GM19468 (cell line): ENCODE measurements at regions not wholly inside any gene's neighbourhood (a gene's known extent, or its start where the extent isn't known, plus 50 kb on each side); places are given as distances from the start of the nearest gene placed in this dataset.

Experiments
- ATAC-seq: cut with Tn5 transposase; IDR thresholded peaks from one replicate; pipeline ENCODE4 v1.9.1; 2021; ENCODE audit warnings: mild to moderate bottlenecking, moderate library complexity, moderate number of reproducible peaks; ENCODE audit not compliant: unreplicated experiment; ENCODE audit errors: extremely low read depth

- ATAC-seq = no peak
These were observed 576.7 kb upstream of the ZEB2 start for GRCh38 chr2:145096582-145096981.

GRCh38 chr2:145095641-145096435 is 575.9 kb upstream of the ZEB2 start:
- ATAC-seq = no peak

- ATAC-seq = no peak
These were observed 574.5 kb upstream of the ZEB2 start for GRCh38 chr2:145094370-145094769.

- no peak for ATAC-seq
These were observed 572.0 kb upstream of the ZEB2 start for GRCh38 chr2:145091967-145092366.

GRCh38 chr2:145090841-145091761 is 571.2 kb upstream of the ZEB2 start:
- ATAC-seq = no peak

GRCh38 chr2:145088756-145089155 is 568.8 kb upstream of the ZEB2 start:
- no peak for ATAC-seq

GRCh38 chr2:145086910-145087309 is 567.0 kb upstream of the ZEB2 start:
- ATAC-seq = no peak

GRCh38 chr2:145085612-145086011 is 565.7 kb upstream of the ZEB2 start:
- ATAC-seq = no peak

GRCh38 chr2:145080426-145080825 is 560.5 kb upstream of the ZEB2 start:
- ATAC-seq = no peak

GRCh38 chr2:145079641-145080040 is 559.7 kb upstream of the ZEB2 start:
- ATAC-seq = no peak

GRCh38 chr2:145078923-145079322 is 559.0 kb upstream of the ZEB2 start:
- no peak for ATAC-seq

- no peak for ATAC-seq
These were observed 556.2 kb upstream of the ZEB2 start for GRCh38 chr2:145076085-145076484.

GRCh38 chr2:145075454-145076062 is 555.6 kb upstream of the ZEB2 start:
- ATAC-seq = no peak

GRCh38 chr2:145070703-145071102 is 550.8 kb upstream of the ZEB2 start:
- ATAC-seq = no peak

- no peak for ATAC-seq
These were observed 548.6 kb upstream of the ZEB2 start for GRCh38 chr2:145068509-145068908.

GRCh38 chr2:145067549-145068030 is 547.7 kb upstream of the ZEB2 start:
- no peak for ATAC-seq

- no peak for ATAC-seq
These were observed 547.1 kb upstream of the ZEB2 start for GRCh38 chr2:145066856-145067548.

- ATAC-seq = no peak
These were observed 546.3 kb upstream of the ZEB2 start for GRCh38 chr2:145066151-145066661.

- no peak for ATAC-seq
These were observed 545.4 kb upstream of the ZEB2 start for GRCh38 chr2:145065342-145065741.

- ATAC-seq = no peak
These were observed 544.6 kb upstream of the ZEB2 start for GRCh38 chr2:145064511-145064910.
